ENCODE measurements at regions not wholly inside any gene's neighbourhood (a gene's known extent, or its start where the extent isn't known, plus 50 kb on each side); places are given as distances from the start of the nearest gene placed in this dataset.

- DNase-seq (ENCODE audit: low spot score), result no peak
Measured at GRCh38 chr1:42096554-42096953, 56.7 kb upstream of the GUCA2B start.

DNA sequence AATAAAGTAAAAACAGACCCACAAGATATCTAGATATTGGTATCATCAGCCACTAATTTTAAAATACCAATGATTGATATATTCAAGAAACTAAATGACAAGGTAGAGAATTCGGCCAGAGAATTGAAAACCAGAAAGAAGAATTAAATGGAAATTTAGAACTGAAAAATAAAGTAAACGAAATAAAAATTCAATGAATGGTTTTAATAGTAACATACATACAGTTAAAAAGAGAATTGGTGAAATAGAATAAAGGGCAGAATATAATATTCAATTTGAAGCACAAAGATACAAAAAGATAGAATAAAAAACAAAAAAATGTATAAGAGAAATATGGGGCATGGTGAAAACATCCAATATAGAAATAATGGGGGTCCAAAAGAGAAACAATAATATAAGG lies 64.0 kb upstream of the GUCA2B start:
- DNase-seq (ENCODE audit: low spot score), result no peak

DNA sequence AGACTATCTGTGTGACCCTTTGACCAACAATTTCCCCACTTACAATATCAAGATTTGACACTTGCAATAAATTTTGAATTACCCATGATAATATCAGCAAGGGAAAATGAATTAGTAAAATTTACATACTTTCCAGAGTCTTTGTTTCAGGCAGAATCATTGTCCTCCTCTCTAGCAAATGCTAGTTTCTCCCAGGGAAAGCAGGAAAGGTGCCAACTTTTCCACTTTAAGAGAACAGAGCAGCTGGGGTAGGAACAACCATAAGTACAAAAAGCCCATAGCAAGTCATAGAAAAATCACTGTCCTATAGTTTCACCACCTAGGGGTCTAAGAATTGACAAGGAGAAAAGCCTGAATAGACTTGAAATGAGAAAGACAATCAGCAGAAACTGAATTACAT lies 67.1 kb upstream of the GUCA2B start:
- DNase-seq (ENCODE audit: low spot score), result no peak

DNA sequence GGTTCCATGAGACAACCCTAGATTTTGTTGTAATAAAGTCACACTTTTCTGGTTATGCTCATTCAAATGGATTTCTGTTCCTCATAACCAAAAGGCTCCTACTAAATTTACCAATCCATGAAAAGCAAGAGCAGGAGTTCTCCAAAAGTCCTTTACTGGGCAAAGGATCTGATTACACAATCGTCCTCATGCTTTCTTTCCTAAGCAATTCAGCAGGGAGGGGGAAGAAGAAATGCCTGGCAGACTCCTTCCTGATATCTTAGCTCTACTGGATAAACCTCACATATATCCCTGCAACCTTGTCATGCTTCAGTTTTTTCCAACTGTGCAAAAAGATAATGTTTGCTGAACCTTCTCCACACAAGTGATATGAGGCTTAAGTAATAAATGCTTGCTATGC lies 67.6 kb upstream of the GUCA2B start:
- no peak for DNase-seq (ENCODE audit: low spot score)

GRCh38 chr1:42081475-42081874 lies 71.7 kb upstream of the GUCA2B start:
- DNase-seq (ENCODE audit: low spot score), result no peak

GRCh38 chr1:42075179-42075578 lies 78.0 kb upstream of the GUCA2B start:
- DNase-seq (ENCODE audit: low spot score), result no peak

DNA sequence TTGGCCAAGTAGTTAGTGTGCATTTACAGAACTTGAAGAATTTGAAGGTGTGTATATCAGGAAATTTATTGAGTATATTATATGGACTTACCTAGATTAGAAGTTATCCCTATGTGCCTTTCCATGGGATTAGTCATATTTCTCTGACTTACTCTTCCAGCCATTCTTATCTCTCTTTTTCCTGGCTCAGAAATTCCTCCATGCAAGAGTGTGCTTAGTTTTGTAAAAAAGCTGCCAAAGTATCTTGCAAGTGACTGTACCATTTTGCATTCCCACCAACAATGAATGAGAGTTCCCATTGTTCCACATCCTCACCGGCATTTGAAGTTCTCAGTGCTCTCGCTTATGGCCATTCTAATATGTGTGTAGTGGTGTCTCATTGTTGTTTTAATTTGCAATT lies 82.2 kb upstream of the GUCA2B start:
- DNase-seq (ENCODE audit: low spot score), result no peak

DNA sequence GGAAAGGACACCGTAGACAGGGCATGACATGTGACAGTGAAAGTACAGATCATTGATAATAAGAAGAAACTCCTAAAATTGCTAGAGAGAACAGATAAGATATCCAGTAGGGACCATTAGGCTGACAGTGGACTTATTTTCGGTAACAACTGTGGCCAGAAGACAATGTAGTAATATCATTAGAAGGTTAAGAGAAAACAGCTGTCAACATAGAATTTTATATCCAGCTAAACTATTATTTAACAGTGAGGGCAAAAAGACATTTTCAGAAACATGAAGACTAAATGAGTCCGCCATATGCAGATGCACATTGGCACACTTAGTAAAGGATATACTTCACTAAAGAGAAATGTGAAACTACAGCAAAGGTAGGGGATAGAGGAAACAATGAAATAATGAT lies 95.4 kb upstream of the GUCA2B start:
- DNase-seq (ENCODE audit: low spot score), result no peak

DNA sequence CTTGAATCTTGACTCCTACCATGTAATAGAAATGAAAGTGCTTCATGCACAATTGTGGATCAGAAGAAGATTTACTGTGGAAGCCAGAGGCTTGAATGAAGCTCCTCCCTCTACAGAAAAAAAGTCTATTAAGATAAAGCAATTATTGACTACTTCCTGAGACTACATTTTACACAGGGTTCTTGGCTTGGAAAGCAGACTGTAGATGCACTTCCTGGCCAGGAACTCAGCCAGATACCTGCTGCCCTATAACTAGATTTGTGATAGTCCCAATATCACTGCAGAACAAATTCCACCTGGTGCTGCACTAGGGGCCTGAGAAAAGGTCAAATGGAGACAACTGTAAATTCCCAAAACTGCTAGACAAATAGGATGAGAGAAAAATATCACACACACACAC lies 96.8 kb upstream of the GUCA2B start:
- DNase-seq (ENCODE audit: low spot score), result no peak

- DNase-seq (ENCODE audit: low spot score), result no peak
Measured at GRCh38 chr1:42055061-42055460, 98.1 kb upstream of the GUCA2B start.

GRCh38 chr1:42052072-42052699 lies 101.0 kb upstream of the GUCA2B start:
- DNase-seq (ENCODE audit: low spot score), result no peak

DNA sequence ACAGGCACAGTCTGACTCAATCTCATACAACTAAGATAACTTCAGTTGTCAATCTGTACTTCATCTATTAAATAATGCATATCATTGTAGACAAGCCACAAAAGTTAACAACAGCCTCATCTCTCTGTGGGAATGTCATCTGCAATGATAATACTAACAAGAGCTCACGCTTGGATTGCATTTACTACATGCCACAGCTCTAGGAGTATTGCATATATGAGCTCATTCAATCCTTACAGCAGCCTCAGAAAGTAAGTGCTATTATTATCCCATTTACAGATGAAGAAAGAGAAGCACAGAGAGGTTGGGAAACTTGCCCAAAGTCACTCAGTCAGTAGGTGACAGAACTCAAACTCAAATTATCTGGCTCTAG lies 105.7 kb upstream of the GUCA2B start:
- no peak for DNase-seq (ENCODE audit: low spot score)

DNA sequence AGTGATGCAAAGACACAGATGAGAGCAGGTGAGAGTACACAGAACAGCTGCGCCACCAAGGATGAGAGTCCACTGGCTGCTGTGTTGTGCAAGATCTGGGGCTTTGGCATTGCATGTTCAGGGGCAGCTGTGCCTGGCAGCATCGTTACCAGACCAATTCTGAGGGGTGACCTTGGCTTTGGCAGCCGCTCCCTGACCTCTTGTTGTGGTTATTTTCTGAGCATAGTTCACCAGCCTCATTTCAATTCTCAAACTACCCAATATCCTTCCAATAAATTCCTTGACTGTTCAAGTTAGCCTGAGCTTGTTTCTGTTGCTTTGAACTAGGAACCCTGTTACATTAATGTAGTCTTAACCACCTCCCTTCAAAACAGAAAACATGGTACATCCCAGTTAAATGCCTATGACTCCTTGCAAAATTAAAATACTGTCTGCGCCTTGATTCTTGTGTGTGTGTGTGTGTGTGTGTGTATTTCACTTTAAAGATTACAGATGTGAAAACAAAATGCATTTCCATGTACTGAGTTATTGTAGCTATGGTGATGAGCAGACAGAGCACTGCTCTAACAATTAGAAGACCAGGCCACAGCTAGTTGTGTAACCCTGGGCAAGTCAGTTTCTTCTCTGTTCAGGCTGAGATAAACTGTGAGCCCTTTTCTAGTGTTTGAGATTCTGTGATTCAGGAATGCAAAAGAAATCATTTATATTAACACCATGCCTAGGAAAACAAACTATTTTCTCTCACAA lies 106.3 kb upstream of the GUCA2B start:
- DNase-seq (ENCODE audit: low spot score), result no peak

- DNase-seq (ENCODE audit: low spot score), result no peak
Measured at GRCh38 chr1:42044346-42044745, 108.9 kb upstream of the GUCA2B start.

DNA sequence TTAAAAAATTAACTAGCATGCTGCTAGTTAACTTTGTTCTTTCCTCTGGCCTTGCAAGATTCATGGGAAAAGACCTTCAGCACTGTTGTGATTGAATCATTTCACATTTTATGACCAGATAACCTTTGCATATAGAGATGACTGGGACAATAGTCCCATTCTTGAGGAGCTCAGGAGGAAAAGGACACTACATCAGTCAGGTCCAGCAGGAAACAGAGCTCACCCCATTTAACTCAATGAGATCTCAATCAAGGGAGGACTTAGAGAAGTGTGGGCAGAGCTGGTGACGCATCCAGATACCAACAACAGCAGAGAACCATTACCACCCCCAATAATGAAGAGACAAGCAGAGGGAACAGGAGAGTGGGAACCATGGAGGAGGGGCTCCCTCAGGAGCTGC lies 109.4 kb upstream of the GUCA2B start:
- DNase-seq (ENCODE audit: low spot score), result no peak

- DNase-seq (ENCODE audit: low spot score), result no peak
Measured at GRCh38 chr1:42043182-42043581, 110.0 kb upstream of the GUCA2B start.

DNA sequence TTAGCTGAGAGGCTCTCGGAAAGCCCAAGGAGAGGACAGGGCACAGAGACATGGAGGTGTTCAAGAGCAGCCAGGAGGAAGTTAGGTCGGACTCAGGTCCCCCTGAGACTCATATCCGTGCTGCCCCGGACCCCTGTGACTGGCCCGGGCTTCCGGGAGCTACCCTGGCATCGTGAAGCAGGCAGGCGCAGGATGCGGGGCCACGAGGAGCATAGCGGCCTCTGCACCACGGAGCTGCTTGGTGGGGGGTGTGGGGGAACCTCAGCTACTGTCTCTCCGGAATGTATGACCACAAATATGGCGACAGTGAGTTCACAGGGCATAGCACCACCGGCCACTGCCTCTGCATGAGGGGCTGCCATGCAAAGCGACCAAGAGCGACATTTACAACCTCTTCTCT lies 112.2 kb upstream of the GUCA2B start:
- DNase-seq (ENCODE audit: low spot score), result no peak

DNA sequence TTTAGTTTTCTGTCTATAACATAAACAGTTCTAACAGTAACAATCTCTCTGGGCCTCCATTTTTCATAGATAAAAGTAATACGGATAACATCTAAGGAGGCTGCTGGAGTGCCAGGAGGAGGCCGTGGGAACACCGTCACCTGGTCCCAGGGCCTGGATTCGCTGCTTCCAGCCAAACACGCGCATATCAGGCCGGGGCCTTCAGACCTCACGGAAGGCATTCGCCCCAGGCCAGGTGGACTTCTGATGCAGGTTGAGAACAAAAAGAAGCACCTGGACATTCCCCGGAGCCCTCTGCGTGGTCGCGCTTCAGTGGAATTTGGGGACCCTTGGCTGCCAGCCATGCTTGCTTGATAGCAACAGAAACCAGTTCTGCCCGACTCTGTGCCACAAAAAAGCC lies 113.1 kb upstream of the GUCA2B start:
- DNase-seq (ENCODE audit: low spot score), result no peak

- no peak for DNase-seq (ENCODE audit: low spot score)
Measured at GRCh38 chr1:42038261-42038660, 114.9 kb upstream of the GUCA2B start.

GRCh38 chr1:42037586-42037985 lies 115.6 kb upstream of the GUCA2B start:
- no peak for DNase-seq (ENCODE audit: low spot score)

DNA sequence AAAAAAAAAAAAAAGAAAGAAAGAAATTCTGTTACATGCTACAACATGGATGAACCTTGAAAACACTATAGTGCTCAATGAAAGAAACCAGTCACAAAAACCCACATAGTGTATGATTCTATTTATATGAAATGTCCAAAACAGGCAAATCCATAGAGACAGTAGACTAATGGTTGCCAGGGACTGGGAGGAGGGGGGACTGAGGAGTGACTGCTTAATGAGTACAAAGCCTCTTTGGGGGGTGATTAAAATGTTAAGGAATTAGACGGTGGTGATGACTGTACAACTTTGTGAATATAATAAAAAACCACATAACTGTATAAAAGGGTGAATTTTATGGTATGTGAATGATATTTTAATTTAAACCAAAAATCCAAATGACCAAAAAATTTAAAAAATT lies 116.0 kb upstream of the GUCA2B start:
- no peak for DNase-seq (ENCODE audit: low spot score)

DNA sequence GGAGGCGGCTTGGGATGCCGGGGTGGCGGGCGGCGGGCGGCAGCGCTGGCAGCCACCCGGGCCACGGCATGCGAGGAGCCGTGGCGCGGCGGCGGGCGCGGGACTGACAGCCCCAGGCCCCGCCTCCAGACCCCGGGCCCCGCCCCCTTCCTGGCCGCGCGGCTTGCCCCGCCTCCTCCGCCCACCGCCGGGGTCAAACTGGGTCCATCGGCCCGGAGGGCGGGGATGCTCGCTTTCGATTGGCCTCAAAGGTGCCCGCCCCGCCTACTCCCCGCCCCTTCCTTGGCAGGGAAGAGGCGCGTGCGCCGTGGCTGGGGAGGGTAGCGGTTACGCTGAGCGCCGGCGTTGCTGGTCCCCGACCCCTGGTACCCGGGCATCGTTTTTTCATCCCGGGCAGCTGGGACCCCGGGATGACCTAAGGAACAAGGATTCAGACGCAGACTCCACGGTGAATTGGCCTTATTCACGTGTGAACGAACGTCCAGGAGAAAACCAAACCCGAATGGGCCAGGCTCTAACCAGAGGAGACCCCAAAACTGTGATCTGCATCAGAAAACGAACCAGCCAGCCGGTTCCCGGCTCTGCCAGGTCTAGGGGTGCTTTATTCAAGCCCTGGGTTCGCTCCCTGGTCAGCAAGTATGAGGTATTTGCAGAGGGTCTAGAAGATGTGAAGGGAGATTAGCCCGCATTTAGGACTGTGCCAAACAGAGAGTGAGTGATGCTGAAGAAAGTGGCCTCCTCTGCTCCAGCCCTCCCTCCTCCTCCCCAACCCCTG lies 117.2 kb upstream of the GUCA2B start:
- DNase-seq (ENCODE audit: low spot score), result peak; percentile 95

- DNase-seq (ENCODE audit: low spot score), result peak; percentile 79
Measured at GRCh38 chr1:42035205-42035829, 116.6 kb upstream of the HIVEP3 start.
